ENCODE measurements at regions not wholly inside any gene's neighbourhood (a gene's known extent, or its start where the extent isn't known, plus 50 kb on each side); places are given as distances from the start of the nearest gene placed in this dataset.

DNA sequence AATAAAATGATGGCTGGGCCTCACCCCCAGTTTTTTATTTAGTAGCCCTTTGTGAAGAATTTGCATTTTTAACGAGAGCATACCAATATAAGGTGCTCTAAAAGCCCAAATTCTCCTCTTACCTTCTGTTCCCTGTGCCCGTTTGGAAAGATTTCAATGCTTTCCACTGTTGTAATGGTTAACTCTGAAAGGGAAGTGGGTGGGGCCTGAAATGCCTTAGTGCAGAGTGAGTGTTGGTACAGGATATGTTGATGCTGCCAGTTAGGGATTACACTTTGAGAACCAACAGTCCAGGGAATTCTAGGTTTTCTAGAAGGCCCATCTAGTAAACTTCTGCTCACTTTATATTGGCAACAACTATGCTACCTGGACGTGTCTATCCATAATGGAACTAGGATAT, 562.7 kb upstream of the NRSN1 start:
- no peak for DNase-seq (ENCODE audit: low spot score in 2 of 2)
- Histone ChIP-seq H3K27me3 (no peaks in the 10 kb centered on the region), H3K27ac (no peak overlapping the region), H3K4me1 (no peaks in the 10 kb centered on the region), H3K9me3 (peaks cover 8% of the 10 kb centered on the region), H3K4me3 (no peak overlapping the region), H3K36me3 (no peaks in the 10 kb centered on the region)
- TF ChIP-seq POLR2AphosphoS5 (IDR thresholded peaks at IDR 0.05), result no peak
- WGBS, result 81% methylated on average over 3 of the region's 3 CpGs

DNA sequence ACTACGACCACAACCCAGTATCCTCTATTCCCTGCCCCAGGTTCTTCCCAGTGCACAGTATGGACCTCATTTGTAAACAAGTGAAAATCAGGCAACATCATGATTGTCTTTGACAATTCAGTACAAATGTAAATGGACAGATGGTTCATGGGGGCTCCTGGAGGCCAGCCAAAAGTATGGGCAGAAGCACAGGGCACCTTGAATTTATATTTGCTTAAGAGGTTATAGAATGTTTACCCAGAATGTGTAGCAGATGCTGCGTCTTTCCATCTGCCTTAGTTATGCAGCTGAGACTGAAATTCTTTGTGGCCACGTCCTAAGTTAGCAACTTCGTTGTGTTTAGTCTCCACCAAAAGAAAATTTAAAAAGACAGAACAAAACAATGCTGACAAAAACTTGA, 559.6 kb upstream of the NRSN1 start:
- Histone ChIP-seq H3K9me3 (peaks cover 8% of the 10 kb centered on the region), H3K4me1 (no peaks in the 10 kb centered on the region), H3K27ac (no peak overlapping the region), H3K4me3 (no peak overlapping the region), H3K36me3 (no peaks in the 10 kb centered on the region), H3K27me3 (no peaks in the 10 kb centered on the region)
- TF ChIP-seq, protein P1, sequence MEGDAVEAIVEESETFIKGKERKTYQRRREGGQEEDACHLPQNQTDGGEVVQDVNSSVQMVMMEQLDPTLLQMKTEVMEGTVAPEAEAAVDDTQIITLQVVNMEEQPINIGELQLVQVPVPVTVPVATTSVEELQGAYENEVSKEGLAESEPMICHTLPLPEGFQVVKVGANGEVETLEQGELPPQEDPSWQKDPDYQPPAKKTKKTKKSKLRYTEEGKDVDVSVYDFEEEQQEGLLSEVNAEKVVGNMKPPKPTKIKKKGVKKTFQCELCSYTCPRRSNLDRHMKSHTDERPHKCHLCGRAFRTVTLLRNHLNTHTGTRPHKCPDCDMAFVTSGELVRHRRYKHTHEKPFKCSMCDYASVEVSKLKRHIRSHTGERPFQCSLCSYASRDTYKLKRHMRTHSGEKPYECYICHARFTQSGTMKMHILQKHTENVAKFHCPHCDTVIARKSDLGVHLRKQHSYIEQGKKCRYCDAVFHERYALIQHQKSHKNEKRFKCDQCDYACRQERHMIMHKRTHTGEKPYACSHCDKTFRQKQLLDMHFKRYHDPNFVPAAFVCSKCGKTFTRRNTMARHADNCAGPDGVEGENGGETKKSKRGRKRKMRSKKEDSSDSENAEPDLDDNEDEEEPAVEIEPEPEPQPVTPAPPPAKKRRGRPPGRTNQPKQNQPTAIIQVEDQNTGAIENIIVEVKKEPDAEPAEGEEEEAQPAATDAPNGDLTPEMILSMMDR (IDR thresholded peaks at IDR 0.05), result no peak
- TF ChIP-seq POLR2A (IDR thresholded peaks at IDR 0.05) (no peak), POLR2AphosphoS5 (IDR thresholded peaks at IDR 0.05) (no peak), EP300 (IDR thresholded peaks at IDR 0.05) (no peak)
- WGBS, result 90% methylated on average over 4 of the region's 4 CpGs
- DNase-seq (ENCODE audit: low spot score in 2 of 2), result no peak

DNA sequence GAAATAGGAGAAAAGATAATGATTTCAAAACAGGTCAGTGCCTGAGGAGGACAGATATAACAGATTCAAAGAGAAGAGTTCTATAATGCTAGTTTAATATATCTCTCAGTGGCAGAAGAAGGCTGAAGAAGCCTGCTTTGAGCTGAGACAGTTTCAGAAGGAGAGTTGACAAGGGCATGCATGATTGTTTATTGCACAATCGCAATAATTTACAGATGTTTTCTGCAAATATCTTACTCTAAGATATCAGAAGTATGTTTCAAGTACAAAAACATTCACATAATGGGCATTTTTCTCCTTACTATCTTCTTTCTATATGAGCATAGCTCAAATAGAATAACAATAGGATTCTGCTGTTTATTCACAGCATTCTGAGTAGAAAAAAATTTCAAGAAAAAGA, 557.7 kb upstream of the NRSN1 start:
- no peaks in the 10 kb centered on the region for H3K36me3 ChIP-seq
- H3K27me3 ChIP-seq, result no peaks in the 10 kb centered on the region
- no peak overlapping the region for H3K4me3 ChIP-seq
- no peak for DNase-seq (ENCODE audit: low spot score in 2 of 2)
- no peaks in the 10 kb centered on the region for H3K4me1 ChIP-seq
- TF ChIP-seq POLR2AphosphoS5 (IDR thresholded peaks at IDR 0.05), result no peak
- no peak for TF ChIP-seq EP300 (IDR thresholded peaks at IDR 0.05)
- TF ChIP-seq POLR2A (IDR thresholded peaks at IDR 0.05), result no peak
- TF ChIP-seq, protein P1 (IDR thresholded peaks at IDR 0.05), result no peak
- no peaks in the 10 kb centered on the region for H3K9me3 ChIP-seq
- no peak overlapping the region for H3K27ac ChIP-seq
- WGBS, result 55% methylated on average over 1 of the region's 1 CpG

DNA sequence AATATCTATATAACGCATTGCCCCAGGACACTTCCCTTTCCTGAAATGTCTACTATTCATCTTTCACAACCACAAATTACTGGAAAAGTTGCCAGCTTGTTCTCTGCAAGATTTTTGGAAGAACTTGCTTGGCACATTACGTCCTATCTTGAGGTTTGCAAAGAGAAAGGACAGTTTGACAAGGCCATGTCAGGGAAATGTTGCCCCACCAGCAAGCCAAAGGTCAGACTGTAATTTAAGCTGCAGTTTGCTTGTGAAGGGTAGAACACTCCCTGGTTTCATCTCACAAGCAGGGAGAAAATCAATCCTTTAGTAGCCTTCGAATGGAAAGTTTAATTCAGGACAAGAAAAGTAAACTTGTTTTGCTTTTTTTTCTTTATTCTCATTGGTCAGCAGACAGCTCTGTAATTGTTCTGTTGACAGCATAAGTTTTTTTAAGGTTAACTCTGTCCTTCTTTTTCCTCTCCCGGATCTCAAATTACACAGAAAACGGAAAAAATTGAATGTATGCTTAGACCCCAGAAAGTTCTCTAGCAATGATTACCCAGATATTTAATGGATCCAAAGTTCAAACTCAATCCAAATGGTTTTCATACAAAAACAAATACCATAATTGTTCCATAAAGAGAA, 541.8 kb upstream of the NRSN1 start:
- TF ChIP-seq EP300 (IDR thresholded peaks at IDR 0.05), result no peak
- no peak for TF ChIP-seq POLR2AphosphoS5 (IDR thresholded peaks at IDR 0.05)
- no peak for TF ChIP-seq POLR2A (IDR thresholded peaks at IDR 0.05)
- TF ChIP-seq, protein P1 (IDR thresholded peaks at IDR 0.05), result no peak
- Histone ChIP-seq H3K9me3 (no peaks in the 10 kb centered on the region), H3K27me3 (no peaks in the 10 kb centered on the region), H3K36me3 (no peaks in the 10 kb centered on the region), H3K4me3 (no peak overlapping the region), H3K27ac (no peak overlapping the region), H3K4me1 (no peaks in the 10 kb centered on the region)
- 40% methylated on average over 5 of the region's 5 CpGs for WGBS
- no peak for DNase-seq (ENCODE audit: low spot score in 2 of 2)

DNA sequence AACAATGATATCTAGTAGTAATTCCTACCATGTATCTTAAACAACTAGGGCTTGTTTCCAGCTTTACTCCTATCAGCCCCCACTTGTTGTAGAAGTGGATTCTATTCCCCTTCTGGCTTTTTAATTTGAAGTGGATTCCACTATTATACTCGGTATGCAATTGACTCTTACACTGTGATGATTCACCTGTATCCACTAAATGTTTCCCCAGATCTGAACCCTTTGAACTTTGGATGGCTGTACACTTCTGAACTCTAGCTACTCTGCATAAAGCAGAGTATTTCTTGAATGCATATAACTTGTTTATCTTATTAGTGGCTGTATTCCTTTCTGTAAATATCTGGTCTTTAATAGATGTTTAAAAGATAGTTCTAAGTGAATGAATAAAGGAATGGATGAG, 538.4 kb upstream of the NRSN1 start:
- 26% methylated on average over 1 of the region's 1 CpG for WGBS
- no peak for TF ChIP-seq POLR2A (IDR thresholded peaks at IDR 0.05)
- TF ChIP-seq, protein P1 (IDR thresholded peaks at IDR 0.05), result no peak
- no peak for TF ChIP-seq EP300 (IDR thresholded peaks at IDR 0.05)
- no peak for TF ChIP-seq POLR2AphosphoS5 (IDR thresholded peaks at IDR 0.05)
- Histone ChIP-seq H3K4me1 (no peaks in the 10 kb centered on the region), H3K36me3 (no peaks in the 10 kb centered on the region), H3K9me3 (no peaks in the 10 kb centered on the region), H3K27ac (no peak overlapping the region), H3K27me3 (no peaks in the 10 kb centered on the region), H3K4me3 (no peak overlapping the region)
- DNase-seq (ENCODE audit: low spot score in 2 of 2), result no peak

DNA sequence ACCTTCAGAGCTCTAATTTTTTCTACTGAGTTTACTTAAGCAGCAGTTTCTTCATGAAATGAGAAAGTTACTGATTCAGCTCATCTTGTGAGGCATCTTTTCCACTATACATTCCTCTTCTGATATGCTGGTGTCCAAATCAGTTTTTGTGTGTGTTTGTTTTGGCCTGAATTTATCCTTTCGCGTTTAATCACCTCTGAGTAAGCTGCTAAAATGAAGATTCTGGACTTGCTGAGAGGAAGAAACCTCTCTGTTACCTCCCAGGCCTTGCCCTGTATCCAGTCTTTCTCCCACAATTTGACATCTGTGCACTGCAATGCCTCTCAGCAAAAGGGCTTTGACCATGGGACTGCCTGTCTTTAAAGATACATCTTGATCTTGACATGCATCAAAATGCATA, 536.2 kb upstream of the NRSN1 start:
- TF ChIP-seq EP300 (IDR thresholded peaks at IDR 0.05) (no peak), POLR2A (IDR thresholded peaks at IDR 0.05) (no peak), POLR2AphosphoS5 (IDR thresholded peaks at IDR 0.05) (no peak)
- TF ChIP-seq, protein P1 (IDR thresholded peaks at IDR 0.05), result no peak

More for the DNA sequence above, 536.2 kb upstream of the NRSN1 start:
- Histone ChIP-seq H3K27me3 (no peaks in the 10 kb centered on the region), H3K4me3 (no peak overlapping the region), H3K27ac (no peak overlapping the region), H3K9me3 (no peaks in the 10 kb centered on the region), H3K4me1 (no peaks in the 10 kb centered on the region), H3K36me3 (no peaks in the 10 kb centered on the region)
- WGBS, result 76% methylated on average over 2 of the region's 2 CpGs
- no peak for DNase-seq (ENCODE audit: low spot score in 2 of 2)
